ENCODE measurements at regions not wholly inside any gene's neighbourhood (a gene's known extent, or its start where the extent isn't known, plus 50 kb on each side); places are given as distances from the start of the nearest gene placed in this dataset.

GRCh38 chr13:60765700-60766411, 368.8 kb downstream of the TDRD3 start:
- FAIRE-seq (no peak), ATAC-seq (no peak), DNase-seq (ENCODE audit: low read depth, low spot score) (no peak)
- Histone ChIP-seq H2AFZ (ENCODE audit: control insufficient read depth, low read depth, low read length) (no peak overlapping the region), H3K36me3 (ENCODE audit: control insufficient read depth in 2 of 2, insufficient read depth in 2 of 2, low read length in 1 of 2) (no peaks in the 10 kb centered on the region), H3K4me3 (no peak overlapping the region), H3K4me2 (ENCODE audit: control insufficient read depth, insufficient read depth) (no peak overlapping the region), H3K27ac (ENCODE audit: control insufficient read depth, insufficient read depth) (no peak overlapping the region), H3K27me3 (replicated peaks in 1 of 2; ENCODE audit: control insufficient read depth in 2 of 2, insufficient read depth in 2 of 2, low read length in 1 of 2) (no peaks in the 10 kb centered on the region), H3K9me3 (replicated peaks; ENCODE audit: control insufficient read depth, insufficient read depth, low read length) (no peaks in the 10 kb centered on the region), H3K79me2 (ENCODE audit: control insufficient read depth, insufficient read depth, low read length) (no peaks in the 10 kb centered on the region), H3K4me1 (ENCODE audit: control insufficient read depth, insufficient read depth, low read length) (no peaks in the 10 kb centered on the region), H4K20me1 (ENCODE audit: control insufficient read depth, insufficient read depth) (no peaks in the 10 kb centered on the region), H3K9ac (ENCODE audit: control insufficient read depth, insufficient read depth, low read length) (no peak overlapping the region)
- BruUV-seq (replicated peaks): no TSS peak
- RAD21 ChIA-PET (ENCODE audit: unreplicated experiment): no interaction called here
- in situ Hi-C loops (cut with MboI): no loop called here
- intact Hi-C loops (cut with micrococcal nuclease; ENCODE audit: unreplicated experiment): no loop called here
- no peak for TF ChIP-seq NR2F1 (conservative IDR thresholded peaks at IDR 0.05)
- no peak for TF ChIP-seq CHD2 (IDR thresholded peaks at IDR 0.05; ENCODE audit: borderline replicate concordance, low read depth, low read length)
- TF ChIP-seq SPI1 (IDR thresholded peaks at IDR 0.05; ENCODE audit: borderline replicate concordance, insufficient read depth, low read depth, low read length): no peak
- SMC1A ChIA-PET (ENCODE audit: uncharacterized antibody, unreplicated experiment): no interaction called here
- WGBS (ENCODE audit: insufficient coverage, insufficient replicate concordance, low lambda C conversion rate, missing lambda C conversion rate): 22% methylated on average over 5 of the region's 5 CpGs
- POLR2A ChIA-PET: no interaction called here
- CTCF ChIA-PET: no interaction called here

DNA sequence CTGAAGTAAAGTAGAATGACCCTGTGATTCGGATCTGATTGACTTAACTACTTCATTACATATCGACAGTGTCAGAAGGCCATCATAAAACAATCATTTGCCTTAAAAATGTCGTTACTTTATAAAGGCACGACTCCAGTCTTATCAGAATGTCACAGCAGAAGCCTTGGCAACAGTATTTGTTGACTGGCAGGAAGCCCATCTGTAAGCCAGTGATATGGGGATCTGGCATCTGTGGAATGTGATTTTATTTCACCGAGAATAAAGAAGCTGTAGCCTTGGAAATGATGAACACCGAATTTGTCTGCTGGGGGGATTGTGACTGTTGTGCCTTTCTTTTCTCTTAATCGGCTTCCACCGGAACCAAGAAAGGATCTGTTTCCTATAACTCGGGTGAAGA, 362.5 kb downstream of the TDRD3 start:
- Histone ChIP-seq H3K4me1 (ENCODE audit: control insufficient read depth, insufficient read depth, low read length) (no peaks in the 10 kb centered on the region), H3K36me3 (ENCODE audit: control insufficient read depth in 2 of 2, insufficient read depth in 2 of 2, low read length in 1 of 2) (no peaks in the 10 kb centered on the region), H2AFZ (ENCODE audit: control insufficient read depth, low read depth, low read length) (no peak overlapping the region), H3K27me3 (replicated peaks in 1 of 2; ENCODE audit: control insufficient read depth in 2 of 2, insufficient read depth in 2 of 2, low read length in 1 of 2) (no peaks in the 10 kb centered on the region), H3K4me2 (ENCODE audit: control insufficient read depth, insufficient read depth) (no peak overlapping the region), H3K9me3 (replicated peaks; ENCODE audit: control insufficient read depth, insufficient read depth, low read length) (no peaks in the 10 kb centered on the region), H3K79me2 (ENCODE audit: control insufficient read depth, insufficient read depth, low read length) (no peaks in the 10 kb centered on the region), H4K20me1 (ENCODE audit: control insufficient read depth, insufficient read depth) (no peaks in the 10 kb centered on the region), H3K27ac (ENCODE audit: control insufficient read depth, insufficient read depth) (no peak overlapping the region), H3K9ac (ENCODE audit: control insufficient read depth, insufficient read depth, low read length) (no peak overlapping the region), H3K4me3 (no peak overlapping the region)
- TF ChIP-seq MEF2A (IDR thresholded peaks at IDR 0.05; ENCODE audit: insufficient read depth, low read depth, low read length): no peak
- TF ChIP-seq KAT2A (conservative IDR thresholded peaks at IDR 0.05; ENCODE audit: control insufficient read depth, low read depth, low read length): no peak
- no peak for TF ChIP-seq RBBP5 (conservative IDR thresholded peaks at IDR 0.05)
- no peak for TF ChIP-seq MYB (IDR thresholded peaks at IDR 0.05; ENCODE audit: borderline replicate concordance, low read depth, low read length)
- TF ChIP-seq NFYA (IDR thresholded peaks at IDR 0.05; ENCODE audit: borderline replicate concordance, low read depth, low read length): no peak
- TF ChIP-seq USF2 (IDR thresholded peaks at IDR 0.05; ENCODE audit: borderline replicate concordance, low read depth, low read length): no peak
- no peak for TF ChIP-seq LARP7 (IDR thresholded peaks at IDR 0.05)
- TF ChIP-seq, protein P1, sequence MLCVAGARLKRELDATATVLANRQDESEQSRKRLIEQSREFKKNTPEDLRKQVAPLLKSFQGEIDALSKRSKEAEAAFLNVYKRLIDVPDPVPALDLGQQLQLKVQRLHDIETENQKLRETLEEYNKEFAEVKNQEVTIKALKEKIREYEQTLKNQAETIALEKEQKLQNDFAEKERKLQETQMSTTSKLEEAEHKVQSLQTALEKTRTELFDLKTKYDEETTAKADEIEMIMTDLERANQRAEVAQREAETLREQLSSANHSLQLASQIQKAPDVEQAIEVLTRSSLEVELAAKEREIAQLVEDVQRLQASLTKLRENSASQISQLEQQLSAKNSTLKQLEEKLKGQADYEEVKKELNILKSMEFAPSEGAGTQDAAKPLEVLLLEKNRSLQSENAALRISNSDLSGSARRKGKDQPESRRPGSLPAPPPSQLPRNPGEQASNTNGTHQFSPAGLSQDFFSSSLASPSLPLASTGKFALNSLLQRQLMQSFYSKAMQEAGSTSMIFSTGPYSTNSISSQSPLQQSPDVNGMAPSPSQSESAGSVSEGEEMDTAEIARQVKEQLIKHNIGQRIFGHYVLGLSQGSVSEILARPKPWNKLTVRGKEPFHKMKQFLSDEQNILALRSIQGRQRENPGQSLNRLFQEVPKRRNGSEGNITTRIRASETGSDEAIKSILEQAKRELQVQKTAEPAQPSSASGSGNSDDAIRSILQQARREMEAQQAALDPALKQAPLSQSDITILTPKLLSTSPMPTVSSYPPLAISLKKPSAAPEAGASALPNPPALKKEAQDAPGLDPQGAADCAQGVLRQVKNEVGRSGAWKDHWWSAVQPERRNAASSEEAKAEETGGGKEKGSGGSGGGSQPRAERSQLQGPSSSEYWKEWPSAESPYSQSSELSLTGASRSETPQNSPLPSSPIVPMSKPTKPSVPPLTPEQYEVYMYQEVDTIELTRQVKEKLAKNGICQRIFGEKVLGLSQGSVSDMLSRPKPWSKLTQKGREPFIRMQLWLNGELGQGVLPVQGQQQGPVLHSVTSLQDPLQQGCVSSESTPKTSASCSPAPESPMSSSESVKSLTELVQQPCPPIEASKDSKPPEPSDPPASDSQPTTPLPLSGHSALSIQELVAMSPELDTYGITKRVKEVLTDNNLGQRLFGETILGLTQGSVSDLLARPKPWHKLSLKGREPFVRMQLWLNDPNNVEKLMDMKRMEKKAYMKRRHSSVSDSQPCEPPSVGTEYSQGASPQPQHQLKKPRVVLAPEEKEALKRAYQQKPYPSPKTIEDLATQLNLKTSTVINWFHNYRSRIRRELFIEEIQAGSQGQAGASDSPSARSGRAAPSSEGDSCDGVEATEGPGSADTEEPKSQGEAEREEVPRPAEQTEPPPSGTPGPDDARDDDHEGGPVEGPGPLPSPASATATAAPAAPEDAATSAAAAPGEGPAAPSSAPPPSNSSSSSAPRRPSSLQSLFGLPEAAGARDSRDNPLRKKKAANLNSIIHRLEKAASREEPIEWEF (IDR thresholded peaks at IDR 0.05; ENCODE audit: insufficient replicate concordance, low read depth, low read length): no peak
- TF ChIP-seq MTA2 (IDR thresholded peaks at IDR 0.05; ENCODE audit: low read depth): no peak
- TF ChIP-seq POLR2AphosphoS5 (IDR thresholded peaks at IDR 0.05; ENCODE audit: low read length): no peak
- in situ Hi-C loops (cut with MboI) (no loop called here), intact Hi-C loops (cut with micrococcal nuclease; ENCODE audit: unreplicated experiment) (no loop called here)
- SMC1A ChIA-PET (ENCODE audit: uncharacterized antibody, unreplicated experiment): no interaction called here
- ATAC-seq: no peak
- BruUV-seq (replicated peaks): no TSS peak
- FAIRE-seq: no peak
- POLR2A ChIA-PET: no interaction called here
- WGBS (ENCODE audit: insufficient coverage, insufficient replicate concordance, low lambda C conversion rate, missing lambda C conversion rate): 10% methylated on average over 9 of the region's 9 CpGs
- no peak for DNase-seq (ENCODE audit: low read depth, low spot score)
- RAD21 ChIA-PET (ENCODE audit: unreplicated experiment): no interaction called here
- CTCF ChIA-PET: no interaction called here

Measured in GM12878 (cell line).